ENCODE measurements at regions not wholly inside any gene's neighbourhood (a gene's known extent, or its start where the extent isn't known, plus 50 kb on each side); places are given as distances from the start of the nearest gene placed in this dataset.

- DNase-seq = no peak
These were observed 207.4 kb upstream of the EEA1 start for GRCh38 chr12:93136253-93137055.

- no peak for DNase-seq
These were observed 208.8 kb upstream of the EEA1 start for GRCh38 chr12:93137656-93138612.

- no peak for DNase-seq
These were observed 210.1 kb upstream of the EEA1 start for GRCh38 chr12:93139028-93139665.

DNA sequence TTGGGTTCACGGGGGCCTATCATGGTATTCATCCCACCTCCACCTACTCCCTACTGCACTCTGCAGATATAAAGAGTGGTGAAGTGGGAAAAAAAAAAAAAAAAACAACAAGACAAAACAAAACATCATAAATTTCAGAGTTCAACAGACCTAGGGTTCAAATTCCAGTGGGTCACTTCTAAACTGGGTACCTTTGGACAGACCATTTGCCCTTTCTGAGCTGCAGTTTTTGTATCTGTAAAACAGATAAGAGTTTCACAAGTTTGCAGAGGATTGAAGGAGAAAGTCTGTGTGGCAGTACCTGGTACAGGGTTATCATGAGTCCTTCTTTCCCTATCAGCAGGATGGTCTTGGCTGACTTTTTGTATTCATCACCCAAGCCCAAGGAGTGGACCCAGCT, 211.2 kb upstream of the EEA1 start:
- no peak for DNase-seq

GRCh38 chr12:93140801-93141200, 211.7 kb upstream of the EEA1 start:
- no peak for DNase-seq

- DNase-seq = no peak
These were observed 213.8 kb upstream of the EEA1 start for GRCh38 chr12:93142881-93143280.

DNA sequence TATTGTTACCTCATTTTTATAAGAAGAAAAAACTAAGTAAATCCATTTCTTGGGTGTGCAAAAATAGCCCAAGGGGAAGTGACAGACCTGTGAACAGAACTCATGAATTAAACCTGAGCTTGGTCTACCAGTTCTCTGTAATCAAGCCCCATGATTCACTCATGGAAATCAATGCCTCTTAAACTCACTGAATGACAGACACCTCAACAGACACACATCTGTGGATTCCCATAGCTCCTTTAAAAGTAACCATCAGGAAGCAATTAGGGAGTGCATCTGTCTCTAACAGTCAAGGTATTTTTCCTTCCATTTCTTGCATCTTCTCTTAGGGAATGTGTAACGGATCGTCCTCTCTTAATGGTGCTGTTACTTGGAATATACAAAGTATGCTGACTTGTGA, 215.0 kb upstream of the EEA1 start:
- DNase-seq = peak; percentile 46

DNA sequence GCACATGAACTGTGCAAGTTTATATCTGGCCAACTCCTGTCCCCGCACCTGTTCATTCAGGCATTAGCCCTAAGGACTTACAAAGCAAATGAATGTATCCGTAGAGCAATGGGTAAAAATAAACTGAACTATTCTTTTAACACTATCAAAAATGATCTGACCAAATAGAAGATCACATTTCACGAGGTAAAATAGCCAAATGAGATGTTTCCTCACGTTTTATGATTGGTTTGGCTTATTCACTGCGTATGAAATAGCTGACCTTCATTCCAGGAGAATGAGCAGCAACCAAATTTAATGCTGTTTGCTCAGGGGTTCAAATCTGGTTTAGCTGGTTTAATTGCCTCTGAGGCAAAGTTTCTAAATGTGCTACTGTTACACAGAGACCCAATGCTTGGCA, 216.0 kb upstream of the EEA1 start:
- DNase-seq = no peak

DNA sequence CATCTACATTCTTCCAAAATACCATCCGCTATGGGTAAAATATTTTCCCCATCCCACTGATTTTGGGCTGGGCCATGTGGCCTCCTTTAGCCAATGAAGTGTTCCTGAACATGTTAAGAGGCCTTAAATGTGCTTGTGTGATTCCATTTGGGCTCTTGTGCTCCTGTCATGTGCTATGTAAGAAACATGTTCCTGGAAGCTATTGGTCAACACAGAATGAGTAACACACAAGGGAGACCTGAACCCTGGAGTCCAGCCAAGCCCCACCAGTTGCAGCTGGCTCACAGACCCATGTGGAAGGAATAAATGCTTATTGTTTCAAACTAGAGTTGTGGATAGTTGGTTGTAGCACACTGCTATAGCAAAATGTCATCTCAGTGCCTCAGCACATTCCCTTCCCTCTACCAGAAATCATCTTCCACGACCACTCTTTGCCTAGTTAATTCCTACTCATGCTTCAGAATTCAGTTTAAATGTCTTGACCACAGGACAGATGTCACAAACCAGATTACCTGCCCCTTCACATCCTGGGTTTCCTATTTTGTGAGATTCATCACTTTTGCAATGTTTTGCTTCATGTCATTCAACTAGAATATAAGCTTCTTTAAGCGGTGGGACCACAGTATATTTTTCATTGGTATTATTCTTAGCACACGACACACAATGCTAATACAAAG, 217.3 kb upstream of the EEA1 start:
- DNase-seq = no peak

GRCh38 chr12:93146970-93147369, 217.9 kb upstream of the EEA1 start:
- no peak for DNase-seq

DNA sequence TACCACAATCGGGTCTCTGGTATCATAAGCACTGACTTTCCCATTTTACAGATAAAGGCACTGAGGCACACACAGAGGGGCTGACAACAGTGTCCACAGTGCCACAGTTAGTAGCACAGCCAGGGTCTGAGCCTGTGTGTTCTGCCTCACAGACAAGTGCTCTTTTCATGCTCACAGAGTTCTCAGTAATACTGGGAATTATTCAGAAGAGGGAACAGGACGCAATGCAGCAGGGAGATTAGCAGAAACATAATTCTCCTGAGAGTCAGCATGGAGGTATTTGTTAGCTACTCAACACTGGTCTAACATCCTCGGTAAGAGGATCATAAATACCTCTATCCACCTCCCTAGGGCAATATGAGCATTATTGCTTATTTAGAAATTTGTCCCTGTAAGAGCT, 219.3 kb upstream of the EEA1 start:
- DNase-seq = no peak

DNA sequence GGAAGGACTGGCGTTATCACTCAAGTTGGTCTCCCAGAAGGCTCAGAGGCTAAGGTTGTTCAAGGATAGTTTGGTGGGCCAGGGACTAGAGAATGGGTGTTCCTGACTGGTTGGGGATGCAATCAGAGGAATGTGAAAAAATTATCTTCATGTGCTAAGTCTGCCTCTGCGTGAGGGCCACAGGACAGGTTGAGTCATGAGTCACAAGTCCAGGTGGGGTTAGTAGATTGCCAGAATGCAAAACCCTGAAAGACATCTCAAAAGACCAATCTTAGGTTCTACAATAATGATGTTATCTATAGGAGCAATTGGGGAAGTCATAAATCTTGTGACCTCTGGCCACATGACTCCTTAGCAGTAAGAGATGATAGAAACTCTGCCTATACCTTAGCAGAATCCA, 220.1 kb upstream of the EEA1 start:
- no peak for DNase-seq

- no peak for DNase-seq
These were observed 222.1 kb upstream of the EEA1 start for GRCh38 chr12:93151079-93151762.

GRCh38 chr12:93152617-93153016, 223.5 kb upstream of the EEA1 start:
- DNase-seq = no peak

DNA sequence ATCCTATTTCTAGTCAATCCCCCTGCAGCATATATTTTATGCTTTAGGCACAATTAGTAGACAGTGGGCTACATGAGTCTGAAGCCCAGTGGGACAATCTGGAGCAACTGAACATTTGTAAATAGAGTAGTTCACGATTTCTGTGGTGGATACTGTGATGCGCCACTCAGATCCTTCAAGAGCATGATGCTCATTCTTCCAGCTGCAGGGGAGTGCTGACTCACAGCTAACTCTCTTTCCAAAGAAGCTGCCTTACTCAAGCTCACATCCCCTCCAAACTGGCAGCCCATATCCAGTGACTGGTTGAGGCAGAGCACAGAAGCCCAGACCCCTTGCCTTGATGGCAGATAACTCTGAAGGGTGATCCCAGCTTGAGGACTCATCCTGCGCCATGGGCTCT, 224.2 kb upstream of the EEA1 start:
- DNase-seq = no peak

DNA sequence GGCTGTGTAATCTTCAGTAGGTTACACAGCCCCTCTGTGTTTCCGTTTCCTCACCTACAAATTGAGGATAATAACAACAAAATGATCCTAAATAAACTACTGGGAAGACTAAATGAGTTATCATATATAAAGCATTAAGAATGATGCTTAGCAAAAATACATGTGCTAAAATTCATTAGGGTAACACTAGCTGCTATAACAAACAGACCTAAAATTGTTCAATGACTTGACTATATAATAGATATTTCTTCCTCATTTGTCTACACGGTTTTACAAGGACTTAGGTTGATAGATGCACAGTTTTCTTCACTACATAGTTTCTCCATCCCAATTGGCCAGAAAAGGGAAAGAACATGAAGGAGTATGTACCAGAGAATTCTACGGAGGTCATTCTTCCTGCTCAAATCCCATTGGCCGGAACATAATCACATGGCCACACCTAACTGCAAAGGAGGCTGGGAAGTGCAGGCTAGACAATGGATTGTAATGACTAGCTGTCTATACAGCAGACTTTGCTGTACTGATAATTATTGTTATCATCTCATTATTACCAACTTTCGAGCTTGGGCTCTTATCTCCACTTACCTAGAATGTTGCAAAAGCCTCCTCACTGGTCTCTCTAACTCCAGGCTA, 223.5 kb upstream of the NUDT4 start:
- no peak for DNase-seq

DNA sequence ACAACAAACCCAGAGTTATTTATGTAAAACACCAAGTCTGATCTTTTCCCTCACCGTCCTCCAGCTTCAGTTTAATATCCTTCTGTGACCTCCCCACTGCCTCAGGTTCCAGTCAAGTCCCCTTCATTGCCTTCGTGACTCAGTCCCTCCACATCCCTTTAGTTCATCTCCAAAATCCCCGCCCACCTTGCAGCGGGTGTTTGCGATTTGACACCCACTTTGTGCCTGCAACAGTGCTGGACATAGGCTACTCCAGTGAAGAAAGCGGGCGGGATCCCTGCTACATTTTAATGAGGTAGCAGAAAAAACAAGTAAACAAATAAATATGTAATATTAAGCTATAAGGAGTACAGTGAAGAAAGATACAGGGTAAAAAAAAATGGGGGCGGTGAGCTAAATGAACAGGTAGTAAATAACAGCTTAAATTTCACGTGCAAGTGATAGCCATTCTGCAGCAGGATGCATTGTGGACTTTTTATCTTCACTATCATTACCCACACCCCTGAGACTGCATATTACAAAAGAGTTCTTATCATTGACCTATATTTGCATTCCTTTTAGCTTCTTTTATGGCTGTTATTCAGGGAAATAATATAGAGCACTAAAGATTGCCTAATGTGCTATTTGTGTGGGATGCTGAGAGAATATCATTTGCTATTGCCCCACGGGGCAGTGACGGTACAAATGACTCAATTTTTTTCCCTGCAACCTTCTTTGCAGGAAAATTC, 222.8 kb upstream of the NUDT4 start:
- DNase-seq = no peak

- DNase-seq = no peak
These were observed 221.5 kb upstream of the NUDT4 start for GRCh38 chr12:93156086-93156716.

- no peak for DNase-seq
These were observed 220.4 kb upstream of the NUDT4 start for GRCh38 chr12:93157279-93157678.

- no peak for DNase-seq
These were observed 219.5 kb upstream of the NUDT4 start for GRCh38 chr12:93158065-93158843.

Measured in NCI-H2171 treated with DMSO at 0.1 percent for 48 hours (cell line).